OCI-LY3 (cell line): ENCODE measurements at regions not wholly inside any gene's neighbourhood (a gene's known extent, or its start where the extent isn't known, plus 50 kb on each side); places are given as distances from the start of the nearest gene placed in this dataset.

Experiments used
- H2AFZ ChIP-seq: fragments of 200-600, 300-600 bp; shearing (Covaris generic); 2 replicates; pipeline ENCODE4 v1.6.0; 2014; ENCODE audit warnings: antibody characterized with exemption, low read depth, low read length
- H3K27ac ChIP-seq: fragments of 200-600, 300-600 bp; sonication (generic); 2 replicates; pipeline ENCODE4 v1.5.1; 2014; ENCODE audit warnings: mild to moderate bottlenecking, low read length, moderate library complexity, mixed read lengths
- H3K27me3 ChIP-seq: fragments of 200-600, 300-600 bp; sonication (generic); 2 replicates; pipeline ENCODE4 v1.6.1; 2014; ENCODE audit warnings: low read depth, low read length, mixed read lengths
- H3K36me3 ChIP-seq: fragments of 200-600, 300-600 bp; sonication (generic); replicated peaks from 2 replicates; pipeline ENCODE3; 2014; ENCODE audit warnings: low read depth, low read length, mixed read lengths
- H3K4me1 ChIP-seq: fragments of 300-600, 200-600 bp; sonication (generic); 2 replicates; pipeline ENCODE4 v1.6.1; 2014; ENCODE audit warnings: low read length, mixed read lengths
- H3K4me2 ChIP-seq: fragments of 200-600, 300-600 bp; sonication (generic); 2 replicates; pipeline ENCODE4 v1.6.1; 2014; ENCODE audit warnings: low read length, mixed read lengths
- H3K4me3 ChIP-seq: fragments of 300-600, 200-600 bp; sonication (generic); 2 replicates; pipeline ENCODE4 v1.5.1; 2014; ENCODE audit warnings: antibody characterized with exemption, mild to moderate bottlenecking, low read length, moderate library complexity
- H3K79me2 ChIP-seq: fragments of 300-600, 200-600 bp; shearing (Covaris generic); 2 replicates; pipeline ENCODE4 v1.6.1; 2014; ENCODE audit warnings: mild to moderate bottlenecking, low read length, mixed read lengths
- H3K9ac ChIP-seq: fragments of 300-600, 200-600 bp; shearing (Covaris generic); 2 replicates; pipeline ENCODE4 v1.6.0; 2014; ENCODE audit warnings: mild to moderate bottlenecking, low read length, moderate library complexity
- H3K9me3 ChIP-seq: fragments of 200-600, 300-600 bp; shearing (Covaris generic); 2 replicates; pipeline ENCODE4 v1.6.1; 2014; ENCODE audit warnings: low read length, mixed read lengths; ENCODE audit not compliant: insufficient read depth
- H4K20me1 ChIP-seq: fragments of 200-600, 300-600 bp; sonication (generic); 2 replicates; pipeline ENCODE4 v1.6.1; 2016; ENCODE audit warnings: low read length, mixed read lengths; ENCODE audit not compliant: insufficient read depth
- EZH2phosphoT487 ChIP-seq: fragments of 200-600 bp; shearing (Covaris generic); IDR thresholded peaks from 2 replicates; pipeline ENCODE4 v1.6.1; 2018; ENCODE audit warnings: antibody characterized with exemption, mixed run types, low read depth
- TF ChIP-seq, protein P1 (sequence below): fragments of 200-600, 300-600 bp; sonication (generic); IDR thresholded peaks from 2 replicates; pipeline ENCODE4 v1.5.1; 2014; ENCODE audit warnings: antibody characterized with exemption, low read length, low read depth

DNA sequence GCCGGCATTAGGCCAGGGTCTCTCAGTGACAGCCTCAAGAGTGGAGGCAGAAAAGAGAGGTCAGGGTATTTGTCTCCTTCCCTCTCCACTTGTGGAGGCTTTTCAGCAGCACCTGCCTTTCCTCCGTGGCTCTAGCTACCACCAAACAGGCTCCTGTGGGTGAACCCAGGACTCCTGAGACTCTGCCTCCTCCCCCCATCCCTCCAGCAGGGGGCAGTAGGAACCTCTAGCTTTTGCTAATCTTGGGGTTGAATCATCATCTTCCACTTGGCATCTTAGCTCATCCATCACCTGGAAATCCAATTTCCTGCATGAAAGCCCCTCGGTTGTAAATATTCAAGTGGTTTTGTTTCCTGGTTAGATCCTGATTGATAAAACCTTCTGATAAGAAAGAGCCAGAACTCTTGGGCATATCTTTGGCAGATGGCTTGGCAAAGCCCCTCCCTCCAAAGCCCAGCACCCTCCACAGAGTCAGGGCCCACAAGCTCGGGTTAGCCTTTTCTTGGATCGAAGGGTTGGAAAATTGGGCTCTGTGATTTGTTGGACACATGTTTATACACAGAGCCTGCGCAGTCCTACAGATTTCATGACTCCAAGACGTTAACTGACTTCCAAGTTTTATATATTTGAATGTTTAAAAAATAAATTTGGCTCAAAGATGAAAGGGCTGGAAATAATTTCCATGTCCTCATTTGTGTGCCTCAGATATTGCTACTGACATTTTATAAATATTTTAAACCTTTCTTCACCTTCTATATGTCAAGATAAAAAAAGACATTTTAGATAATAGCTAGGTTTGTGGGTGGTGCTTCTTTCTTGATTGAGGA lies 322.1 kb downstream of the MAP2K4 start:
- no peaks in the 10 kb centered on the region for H3K9me3 ChIP-seq
- H3K4me2 ChIP-seq = peak overlapping the region; percentile 23
- no peaks in the 10 kb centered on the region for H3K27me3 ChIP-seq
- H3K9ac ChIP-seq = peak overlapping the region; percentile 49; the same call in 1 of the 2 replicates
- no peaks in the 10 kb centered on the region for H3K79me2 ChIP-seq
- TF ChIP-seq, protein P1, sequence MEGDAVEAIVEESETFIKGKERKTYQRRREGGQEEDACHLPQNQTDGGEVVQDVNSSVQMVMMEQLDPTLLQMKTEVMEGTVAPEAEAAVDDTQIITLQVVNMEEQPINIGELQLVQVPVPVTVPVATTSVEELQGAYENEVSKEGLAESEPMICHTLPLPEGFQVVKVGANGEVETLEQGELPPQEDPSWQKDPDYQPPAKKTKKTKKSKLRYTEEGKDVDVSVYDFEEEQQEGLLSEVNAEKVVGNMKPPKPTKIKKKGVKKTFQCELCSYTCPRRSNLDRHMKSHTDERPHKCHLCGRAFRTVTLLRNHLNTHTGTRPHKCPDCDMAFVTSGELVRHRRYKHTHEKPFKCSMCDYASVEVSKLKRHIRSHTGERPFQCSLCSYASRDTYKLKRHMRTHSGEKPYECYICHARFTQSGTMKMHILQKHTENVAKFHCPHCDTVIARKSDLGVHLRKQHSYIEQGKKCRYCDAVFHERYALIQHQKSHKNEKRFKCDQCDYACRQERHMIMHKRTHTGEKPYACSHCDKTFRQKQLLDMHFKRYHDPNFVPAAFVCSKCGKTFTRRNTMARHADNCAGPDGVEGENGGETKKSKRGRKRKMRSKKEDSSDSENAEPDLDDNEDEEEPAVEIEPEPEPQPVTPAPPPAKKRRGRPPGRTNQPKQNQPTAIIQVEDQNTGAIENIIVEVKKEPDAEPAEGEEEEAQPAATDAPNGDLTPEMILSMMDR = peak; percentile 61
- no peak for TF ChIP-seq EZH2phosphoT487
- H3K4me3 ChIP-seq = no peak overlapping the region
- H2AFZ ChIP-seq = peak overlapping the region; percentile 80
- H3K27ac ChIP-seq = peak overlapping the region; percentile 47
- peaks cover 21% of the 10 kb centered on the region for H3K4me1 ChIP-seq
- H3K36me3 ChIP-seq = peaks cover 4% of the 10 kb centered on the region
- no peaks in the 10 kb centered on the region for H4K20me1 ChIP-seq

DNA sequence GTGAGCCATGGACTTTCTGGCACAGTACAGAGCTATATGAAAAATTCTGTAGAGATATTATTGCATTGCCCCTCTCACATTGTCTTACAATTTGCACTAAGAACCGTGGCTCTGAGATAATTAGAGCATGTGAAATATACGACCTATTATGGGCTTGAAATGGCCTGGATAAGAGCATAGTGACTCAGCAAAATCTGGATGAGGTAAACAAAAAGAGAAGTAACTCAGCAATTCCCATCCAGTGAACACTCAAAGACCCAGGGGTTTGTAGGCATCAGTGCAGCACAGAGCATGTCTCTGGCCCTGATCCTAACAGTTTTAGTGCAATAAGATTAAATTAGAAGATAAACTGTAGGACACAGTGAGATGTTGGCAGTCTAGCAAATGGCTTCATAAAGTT lies 317.2 kb upstream of the MYOCD start:
- Histone ChIP-seq H3K4me2 (no peak overlapping the region), H2AFZ (peak overlapping the region; percentile 73; the same call in 1 of the 2 replicates), H3K4me3 (no peak overlapping the region), H3K4me1 (peaks cover 15% of the 10 kb centered on the region), H3K36me3 (peaks cover 10% of the 10 kb centered on the region), H3K9ac (no peak overlapping the region), H3K27me3 (no peaks in the 10 kb centered on the region), H3K27ac (no peak overlapping the region; the same call in 1 of the 2 replicates), H3K79me2 (no peaks in the 10 kb centered on the region), H4K20me1 (no peaks in the 10 kb centered on the region), H3K9me3 (peaks cover 7% of the 10 kb centered on the region; the same call in 1 of the 2 replicates)
- no peak for TF ChIP-seq EZH2phosphoT487
- TF ChIP-seq, protein P1 = no peak

DNA sequence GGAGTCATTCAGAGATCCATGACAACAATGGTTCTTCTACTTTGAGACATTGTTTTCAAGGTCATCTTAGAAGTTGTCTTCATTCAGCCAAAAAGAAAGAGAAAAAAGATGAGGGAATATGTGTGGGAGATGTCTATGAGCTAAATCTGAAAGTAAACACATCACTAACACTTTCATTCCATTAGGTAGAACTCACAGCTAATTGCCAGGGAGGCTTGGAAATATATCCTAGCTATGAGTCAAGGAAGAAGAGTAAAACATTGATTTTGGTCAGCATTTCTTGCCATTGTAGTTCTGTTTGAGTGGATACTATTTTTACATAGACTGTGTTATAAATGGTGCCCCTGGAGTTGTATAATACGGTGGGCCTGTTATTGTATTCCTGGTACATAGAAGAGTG lies 316.4 kb upstream of the MYOCD start:
- Histone ChIP-seq H4K20me1 (no peaks in the 10 kb centered on the region), H3K4me1 (peaks cover 13% of the 10 kb centered on the region), H3K9me3 (peaks cover 7% of the 10 kb centered on the region; the same call in 1 of the 2 replicates), H3K27ac (no peak overlapping the region), H3K4me2 (no peak overlapping the region), H3K4me3 (no peak overlapping the region), H3K27me3 (no peaks in the 10 kb centered on the region), H2AFZ (no peak overlapping the region), H3K79me2 (no peaks in the 10 kb centered on the region), H3K36me3 (peaks cover 10% of the 10 kb centered on the region), H3K9ac (no peak overlapping the region)
- TF ChIP-seq EZH2phosphoT487 = no peak
- TF ChIP-seq, protein P1 = no peak

DNA sequence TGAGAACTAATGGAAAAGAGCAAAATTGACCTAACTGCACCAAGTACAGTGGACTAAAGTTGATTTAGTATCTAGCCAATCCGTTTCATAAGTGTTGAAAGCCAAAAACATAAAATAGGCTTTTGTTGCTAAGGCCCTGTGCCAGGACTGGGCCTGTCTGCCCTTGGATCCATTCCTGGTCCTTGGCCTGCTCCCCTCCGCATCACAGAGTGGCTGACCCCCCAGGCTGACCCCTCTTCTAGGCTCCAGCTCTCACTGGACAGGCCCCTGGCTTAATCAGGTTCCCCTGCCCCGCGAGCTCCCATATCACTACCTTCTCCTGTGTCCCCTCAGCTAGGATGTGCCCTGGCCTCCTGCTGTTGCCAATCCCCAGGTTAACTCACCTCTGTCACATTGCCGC lies 313.6 kb upstream of the MYOCD start:
- TF ChIP-seq, protein P1 = no peak
- TF ChIP-seq EZH2phosphoT487 = no peak
- Histone ChIP-seq H3K9me3 (peaks cover 7% of the 10 kb centered on the region; the same call in 1 of the 2 replicates), H3K36me3 (peaks cover 6% of the 10 kb centered on the region), H3K9ac (no peak overlapping the region), H3K4me3 (no peak overlapping the region), H3K4me1 (peaks cover 13% of the 10 kb centered on the region), H3K27ac (no peak overlapping the region), H3K27me3 (no peaks in the 10 kb centered on the region), H3K4me2 (no peak overlapping the region), H2AFZ (no peak overlapping the region), H4K20me1 (no peaks in the 10 kb centered on the region), H3K79me2 (no peaks in the 10 kb centered on the region)
